GM06990 (cell line): ENCODE measurements at regions not wholly inside any gene's neighbourhood (a gene's known extent, or its start where the extent isn't known, plus 50 kb on each side); places are given as distances from the start of the nearest gene placed in this dataset.

ENCODE experiments used
- DNase-seq: peaks from one replicate; pipeline ENCODE4 v3.0.0-alpha.2; 2011; ENCODE audit not compliant: insufficient read length; ENCODE audit errors: extremely low read depth
- H3K27me3 ChIP-seq: replicated peaks from 2 replicates; pipeline ENCODE4 v1.6.0; 2011; ENCODE audit warnings: low read length; ENCODE audit not compliant: control insufficient read depth, insufficient read depth
- H3K36me3 ChIP-seq: 2 replicates; pipeline ENCODE4 v1.5.1; 2011; ENCODE audit warnings: low read length; ENCODE audit not compliant: control insufficient read depth, insufficient read depth
- H3K4me3 ChIP-seq: replicated peaks from 2 replicates; pipeline ENCODE4 v1.5.1; 2011; ENCODE audit warnings: low read depth, mild to moderate bottlenecking, control low read depth, low read length
- CTCF ChIP-seq: IDR thresholded peaks from 2 replicates; pipeline ENCODE4 v1.5.1; 2011; ENCODE audit warnings: low read length, control low read depth, mild to moderate bottlenecking, inconsistent platforms; ENCODE audit not compliant: insufficient read depth, poor library complexity, severe bottlenecking

- Histone ChIP-seq H3K4me3 (no peak overlapping the region), H3K36me3 (no peaks in the 10 kb centered on the region), H3K27me3 (no peaks in the 10 kb centered on the region)
- TF ChIP-seq CTCF: no peak
- no peak for DNase-seq
These were observed 137.4 kb upstream of the SLITRK5 start for GRCh38 chr13:87533776-87534175.

GRCh38 chr13:87535911-87536310 lies 135.3 kb upstream of the SLITRK5 start:
- no peak for TF ChIP-seq CTCF
- Histone ChIP-seq H3K4me3 (no peak overlapping the region), H3K36me3 (no peaks in the 10 kb centered on the region), H3K27me3 (no peaks in the 10 kb centered on the region)
- DNase-seq: no peak

GRCh38 chr13:87536499-87536898 lies 134.7 kb upstream of the SLITRK5 start:
- no peak for TF ChIP-seq CTCF
- Histone ChIP-seq H3K4me3 (no peak overlapping the region), H3K27me3 (no peaks in the 10 kb centered on the region), H3K36me3 (no peaks in the 10 kb centered on the region)
- DNase-seq: no peak

GRCh38 chr13:87536899-87537298 lies 134.3 kb upstream of the SLITRK5 start:
- H3K27me3 ChIP-seq: no peaks in the 10 kb centered on the region
- H3K36me3 ChIP-seq: no peaks in the 10 kb centered on the region
- H3K4me3 ChIP-seq: no peak overlapping the region
- DNase-seq: no peak
- no peak for TF ChIP-seq CTCF

GRCh38 chr13:87537951-87538350 lies 133.2 kb upstream of the SLITRK5 start:
- Histone ChIP-seq H3K4me3 (no peak overlapping the region), H3K36me3 (no peaks in the 10 kb centered on the region), H3K27me3 (no peaks in the 10 kb centered on the region)
- no peak for TF ChIP-seq CTCF
- DNase-seq: no peak

GRCh38 chr13:87538366-87539052 lies 132.7 kb upstream of the SLITRK5 start:
- no peak for TF ChIP-seq CTCF
- Histone ChIP-seq H3K36me3 (no peaks in the 10 kb centered on the region), H3K4me3 (no peak overlapping the region), H3K27me3 (no peaks in the 10 kb centered on the region)
- no peak for DNase-seq
